HG03521 (cell line): ENCODE measurements at regions not wholly inside any gene's neighbourhood (a gene's known extent, or its start where the extent isn't known, plus 50 kb on each side); places are given as distances from the start of the nearest gene placed in this dataset.

Experiments used
- ATAC-seq: cut with Tn5 transposase; IDR thresholded peaks from one replicate; pipeline ENCODE4 v1.9.1; 2021; ENCODE audit warnings: mild to moderate bottlenecking, moderate library complexity; ENCODE audit not compliant: unreplicated experiment

DNA sequence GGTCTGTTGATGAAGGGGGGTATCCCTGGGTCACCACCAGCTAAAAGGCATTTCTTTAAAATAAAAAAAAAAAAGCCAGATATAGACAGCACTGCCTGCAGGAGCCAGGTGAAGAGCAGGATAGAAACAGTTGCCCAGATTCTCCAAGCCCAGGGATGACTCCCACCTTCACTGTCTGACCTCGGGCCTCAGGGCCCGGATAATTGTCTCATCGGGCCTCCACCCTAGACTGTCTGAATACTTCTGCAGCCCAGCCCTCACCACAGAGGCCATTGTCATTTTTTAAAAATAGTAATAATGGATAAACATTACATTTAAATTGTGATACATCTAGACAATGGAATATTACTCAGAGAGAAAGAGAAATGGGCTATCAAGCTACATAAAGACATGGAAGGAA, 92.8 kb upstream of the TNRC6C start:
- no peak for ATAC-seq

GRCh38 chr17:77867308-77867781, 91.2 kb upstream of the TNRC6C start:
- ATAC-seq: no peak

DNA sequence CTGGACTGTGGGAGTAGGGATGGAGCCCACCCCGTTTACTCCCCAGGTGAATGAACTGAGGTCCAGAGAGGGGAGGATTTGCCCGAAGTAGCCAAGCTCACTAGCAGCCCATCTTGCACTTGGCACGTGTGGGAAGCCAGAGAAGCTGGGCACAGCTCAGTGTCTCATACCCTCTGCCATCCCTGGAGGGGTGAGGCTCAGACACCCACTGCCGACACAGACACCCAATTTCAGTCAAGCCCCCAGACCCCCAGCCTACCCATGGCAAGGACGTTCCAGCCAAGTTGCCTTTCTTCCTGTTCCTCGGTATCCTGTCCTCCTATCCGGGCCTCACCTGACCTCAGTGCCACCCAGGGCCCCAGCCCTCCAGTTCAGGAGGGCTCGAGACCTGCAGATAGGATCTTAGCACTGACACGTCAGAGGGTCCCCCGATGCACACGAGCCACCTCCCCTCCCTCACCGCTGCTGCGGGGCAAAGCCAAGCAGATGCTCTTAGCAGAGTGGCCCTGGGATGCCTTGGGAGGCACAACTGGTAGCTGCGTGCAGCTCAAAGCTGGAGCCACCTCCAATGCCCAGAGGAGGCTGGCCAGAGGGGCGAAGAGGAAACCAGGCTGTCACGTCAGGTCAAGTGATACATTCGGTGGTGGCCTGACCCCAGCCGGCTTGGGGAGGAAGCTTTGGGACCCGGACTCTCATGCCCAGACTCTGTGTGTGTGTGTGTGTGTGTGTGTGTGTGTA, 90.4 kb upstream of the TNRC6C start:
- ATAC-seq: no peak

DNA sequence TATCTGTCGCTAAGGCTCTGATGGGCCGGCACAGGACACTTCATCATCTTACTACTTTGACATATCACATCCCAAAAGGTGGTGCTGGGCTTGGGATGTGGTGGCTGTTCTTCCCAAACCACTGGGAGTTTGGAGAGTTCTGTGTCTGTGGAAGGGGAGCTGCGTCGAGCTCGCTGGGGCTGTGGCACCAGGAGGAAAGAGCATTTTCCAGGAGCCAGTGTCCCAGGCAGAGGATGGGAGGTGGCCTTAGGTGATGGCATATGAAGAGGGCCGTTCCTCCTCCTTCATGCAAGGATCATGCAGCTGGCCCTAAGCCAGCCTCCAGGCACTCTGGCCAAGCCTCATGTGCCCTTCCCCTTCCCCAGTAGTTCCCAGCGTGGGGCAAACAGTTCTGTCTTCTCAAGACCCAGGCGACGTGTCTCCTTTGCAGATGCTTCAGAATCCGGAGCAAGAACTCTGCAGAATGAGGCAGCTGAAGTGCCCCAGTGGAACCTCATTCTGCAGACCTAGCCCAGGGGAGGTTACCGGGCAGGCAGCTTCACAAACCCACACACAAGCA, 89.4 kb upstream of the TNRC6C start:
- ATAC-seq: no peak

DNA sequence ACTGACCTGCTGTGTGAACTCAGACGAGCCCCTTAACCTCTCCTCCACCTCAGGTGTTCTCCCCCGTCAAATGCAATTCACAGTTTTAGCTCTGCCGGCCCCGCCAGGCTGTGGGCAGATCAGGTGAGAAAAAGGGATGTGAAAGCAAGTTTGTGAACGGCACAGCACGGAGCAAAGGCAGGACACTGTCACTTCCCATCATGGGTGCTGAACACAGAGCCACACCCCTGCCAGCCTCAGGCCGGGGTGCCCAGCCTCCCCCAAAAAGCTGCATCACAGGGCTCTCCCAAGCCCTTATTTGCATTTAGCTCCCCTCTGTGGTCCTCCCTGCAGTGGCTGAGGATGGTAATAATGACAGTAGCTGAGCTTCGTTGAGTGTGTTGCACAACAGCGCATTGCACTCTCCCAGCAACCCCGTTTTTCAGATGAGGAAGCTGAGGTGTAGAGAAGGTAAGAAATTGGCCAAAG, 88.8 kb upstream of the TNRC6C start:
- ATAC-seq: peak; percentile 65

DNA sequence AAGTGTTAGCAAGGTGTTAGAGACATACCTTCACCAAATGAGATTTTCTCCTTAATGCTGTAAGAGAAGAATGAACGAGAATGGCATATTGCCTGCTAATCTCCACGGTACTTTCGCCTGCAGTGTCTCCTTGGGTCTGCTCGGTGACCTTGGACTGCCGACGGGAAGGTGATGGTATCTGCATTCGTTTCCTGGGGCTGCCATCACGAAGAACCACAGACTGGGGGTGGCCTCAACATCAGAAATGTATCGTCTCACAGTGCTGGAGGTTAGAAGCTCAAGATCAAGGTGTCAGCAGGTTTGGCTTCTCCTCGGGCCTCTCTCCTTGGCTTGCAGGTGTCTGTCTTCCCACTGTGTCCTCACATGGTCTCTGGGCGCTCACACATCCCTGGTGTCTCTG, 86.3 kb upstream of the TNRC6C start:
- no peak for ATAC-seq

GRCh38 chr17:77872714-77873499, 85.6 kb upstream of the TNRC6C start:
- no peak for ATAC-seq

GRCh38 chr17:77873500-77874302, 84.8 kb upstream of the TNRC6C start:
- ATAC-seq: no peak

GRCh38 chr17:77874303-77875050, 84.0 kb upstream of the TNRC6C start:
- ATAC-seq: no peak

- ATAC-seq: no peak
Measured at GRCh38 chr17:77875051-77875780, 83.3 kb upstream of the TNRC6C start.

DNA sequence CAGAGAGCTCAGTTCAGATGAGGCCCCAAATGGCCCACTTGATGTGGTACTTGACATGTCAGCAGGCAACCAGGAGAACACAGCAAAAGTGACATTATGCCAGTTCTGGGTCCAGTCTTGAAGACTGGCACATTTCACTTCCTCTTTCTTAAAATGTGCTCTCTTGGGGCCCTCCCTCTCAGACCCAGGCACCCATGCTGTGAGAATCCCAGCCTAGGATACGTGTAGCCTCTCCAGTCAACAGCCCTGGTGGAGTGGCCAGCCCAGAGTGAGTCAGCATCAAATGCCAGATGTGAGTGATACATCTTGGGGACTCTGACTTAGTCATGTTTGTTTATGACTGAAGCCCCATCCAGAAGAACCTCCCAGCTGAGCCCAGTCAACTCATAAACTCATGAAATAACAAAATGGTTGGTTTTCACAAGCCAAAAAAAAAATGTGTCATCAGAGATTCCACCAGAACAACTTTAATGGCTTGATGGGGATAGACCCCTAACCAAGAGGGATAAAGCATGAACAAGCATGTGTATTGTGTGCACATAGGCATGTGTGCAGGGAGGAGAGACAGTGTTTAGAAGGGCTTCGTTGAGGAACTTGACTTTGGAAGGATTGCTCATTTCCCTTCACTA, 82.5 kb upstream of the TNRC6C start:
- ATAC-seq: no peak

GRCh38 chr17:77877036-77877435, 81.5 kb upstream of the TNRC6C start:
- ATAC-seq: no peak

- no peak for ATAC-seq
Measured at GRCh38 chr17:77877646-77878355, 80.7 kb upstream of the TNRC6C start.

- ATAC-seq: no peak
Measured at GRCh38 chr17:77879226-77879895, 79.1 kb upstream of the TNRC6C start.

DNA sequence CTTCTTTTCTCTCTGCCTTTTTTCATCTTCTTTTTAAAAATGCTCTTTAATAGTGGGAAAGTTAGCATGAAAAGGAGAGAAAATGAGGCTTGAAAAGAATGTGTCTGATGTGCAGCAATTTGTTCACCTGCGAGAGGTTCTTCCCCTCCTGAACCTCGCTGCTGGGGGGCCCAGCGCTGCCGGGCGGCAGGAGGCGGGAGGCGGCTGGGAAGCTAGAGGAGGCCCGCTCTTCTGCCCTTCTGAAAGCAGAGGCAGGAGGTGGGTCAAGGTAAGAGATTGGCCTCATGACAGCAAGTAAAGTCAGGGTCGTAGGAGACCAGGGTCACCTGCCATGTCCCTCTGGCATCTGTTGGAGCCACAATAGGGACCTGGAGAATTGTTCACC, 78.6 kb upstream of the TNRC6C start:
- ATAC-seq: no peak

GRCh38 chr17:77880711-77881450, 77.6 kb upstream of the TNRC6C start:
- no peak for ATAC-seq

DNA sequence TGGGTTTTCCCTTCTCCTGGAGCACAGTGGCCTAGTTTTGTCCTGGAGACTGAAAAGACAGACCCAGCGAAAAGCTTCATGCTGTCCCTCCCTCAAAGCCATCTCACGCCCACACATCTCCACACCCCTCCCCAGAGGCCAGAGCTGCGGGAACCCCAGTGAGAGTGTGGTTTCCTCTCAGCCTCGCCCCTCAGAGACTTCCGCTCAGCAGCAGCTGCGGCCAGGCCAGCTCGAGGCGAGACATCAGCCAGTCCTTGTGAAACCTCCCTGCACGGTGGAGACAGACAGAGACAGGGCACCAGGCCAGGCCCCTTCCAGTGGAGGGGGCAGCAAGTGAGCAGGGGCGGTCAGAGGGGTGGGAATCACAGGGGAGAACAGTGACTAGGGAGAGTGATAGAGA, 77.0 kb upstream of the TNRC6C start:
- ATAC-seq: peak; percentile 81
